IMR-90 (cell line): ENCODE measurements at regions not wholly inside any gene's neighbourhood (a gene's known extent, or its start where the extent isn't known, plus 50 kb on each side); places are given as distances from the start of the nearest gene placed in this dataset.

Experiments
- ELK1 ChIP-seq: fragments of 150-350 bp; IDR thresholded peaks from 2 replicates; pipeline ENCODE4 v1.6.1; 2016; ENCODE audit warnings: low read depth, mild to moderate bottlenecking, low read length, moderate library complexity, borderline replicate concordance
- POLR2A ChIP-seq: IDR thresholded peaks from 2 replicates; pipeline ENCODE4 v1.6.1; 2012; ENCODE audit warnings: mild to moderate bottlenecking, low read depth, low read length
- RAD21 ChIP-seq: IDR thresholded peaks from 2 replicates; pipeline ENCODE4 v1.6.1; 2012; ENCODE audit warnings: low read length, improper control_type of control experiment
- RCOR1 ChIP-seq: IDR thresholded peaks from 2 replicates; pipeline ENCODE4 v1.6.1; 2012; ENCODE audit warnings: mild to moderate bottlenecking, low read length, improper control_type of control experiment; ENCODE audit not compliant: insufficient replicate concordance
- RFX5 ChIP-seq: IDR thresholded peaks from 2 replicates; pipeline ENCODE4 v1.8.0; 2012; ENCODE audit warnings: low read depth, mild to moderate bottlenecking, low read length, moderate library complexity
- TF ChIP-seq, protein P1 (sequence below): conservative IDR thresholded peaks from 2 replicates; pipeline ENCODE4 v1.5.1; 2012; ENCODE audit warnings: mild to moderate bottlenecking, low read depth, low read length, improper control_type of control experiment

- TF ChIP-seq, protein P1, sequence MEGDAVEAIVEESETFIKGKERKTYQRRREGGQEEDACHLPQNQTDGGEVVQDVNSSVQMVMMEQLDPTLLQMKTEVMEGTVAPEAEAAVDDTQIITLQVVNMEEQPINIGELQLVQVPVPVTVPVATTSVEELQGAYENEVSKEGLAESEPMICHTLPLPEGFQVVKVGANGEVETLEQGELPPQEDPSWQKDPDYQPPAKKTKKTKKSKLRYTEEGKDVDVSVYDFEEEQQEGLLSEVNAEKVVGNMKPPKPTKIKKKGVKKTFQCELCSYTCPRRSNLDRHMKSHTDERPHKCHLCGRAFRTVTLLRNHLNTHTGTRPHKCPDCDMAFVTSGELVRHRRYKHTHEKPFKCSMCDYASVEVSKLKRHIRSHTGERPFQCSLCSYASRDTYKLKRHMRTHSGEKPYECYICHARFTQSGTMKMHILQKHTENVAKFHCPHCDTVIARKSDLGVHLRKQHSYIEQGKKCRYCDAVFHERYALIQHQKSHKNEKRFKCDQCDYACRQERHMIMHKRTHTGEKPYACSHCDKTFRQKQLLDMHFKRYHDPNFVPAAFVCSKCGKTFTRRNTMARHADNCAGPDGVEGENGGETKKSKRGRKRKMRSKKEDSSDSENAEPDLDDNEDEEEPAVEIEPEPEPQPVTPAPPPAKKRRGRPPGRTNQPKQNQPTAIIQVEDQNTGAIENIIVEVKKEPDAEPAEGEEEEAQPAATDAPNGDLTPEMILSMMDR: no peak
- no peak for TF ChIP-seq ELK1
- TF ChIP-seq RCOR1: no peak
- TF ChIP-seq POLR2A: no peak
- TF ChIP-seq RFX5: no peak
- TF ChIP-seq RAD21: no peak
Observed at GRCh38 chr2:108076527-108076926, 90.2 kb downstream of the SLC5A7 start.
